ENCODE measurements at regions not wholly inside any gene's neighbourhood (a gene's known extent, or its start where the extent isn't known, plus 50 kb on each side); places are given as distances from the start of the nearest gene placed in this dataset.

- Histone ChIP-seq H3K36me3 (ENCODE audit: control insufficient read depth in 2 of 4, insufficient read depth in 4 of 4, low read length in 3 of 4) (no peaks in the 10 kb centered on the region), H3K9me3 (ENCODE audit: insufficient read depth in 2 of 2, low read depth in 1 of 2, low read length in 1 of 2) (no peaks in the 10 kb centered on the region), H2BK15ac (ENCODE audit: low read length) (no peak overlapping the region), H2BK120ac (replicated peaks; ENCODE audit: low read depth, low read length) (no peak overlapping the region), H3K27me3 (replicated peaks in 1 of 4; ENCODE audit: control insufficient read depth in 3 of 4, extremely low read depth in 1 of 4, insufficient read depth in 3 of 4, low read length in 3 of 4) (no peaks in the 10 kb centered on the region), H3K4me1 (replicated peaks in 1 of 4; ENCODE audit: control insufficient read depth in 3 of 4, insufficient read depth in 4 of 4, low read length in 3 of 4) (no peaks in the 10 kb centered on the region), H3K18ac (ENCODE audit: extremely low read depth, low read length) (no peak overlapping the region), H3K56ac (replicated peaks; ENCODE audit: insufficient read length, low read depth, low read length) (no peak overlapping the region), H3K9ac (replicated peaks in 1 of 4; ENCODE audit: extremely low read depth in 1 of 4, low read depth in 3 of 4, low read length in 3 of 4) (no peak overlapping the region), H4K91ac (replicated peaks; ENCODE audit: insufficient read length, low read length) (no peak overlapping the region), H2BK20ac (ENCODE audit: low read length) (no peak overlapping the region), H4K5ac (ENCODE audit: insufficient read length, low read depth, low read length) (no peak overlapping the region), H3K79me1 (ENCODE audit: low read depth, low read length) (no peaks in the 10 kb centered on the region), H3K4ac (replicated peaks; ENCODE audit: insufficient read length, low read depth, low read length) (no peak overlapping the region), H3K14ac (ENCODE audit: insufficient read length) (no peak overlapping the region), H2AK5ac (ENCODE audit: low read depth, low read length) (no peak overlapping the region), H2AFZ (ENCODE audit: low read length) (no peak overlapping the region), H2BK5ac (ENCODE audit: low read depth, low read length) (no peak overlapping the region), H4K20me1 (replicated peaks in 1 of 2; ENCODE audit: control insufficient read depth in 1 of 2, insufficient read depth in 2 of 2, low read length in 2 of 2) (no peaks in the 10 kb centered on the region), H3K27ac (ENCODE audit: low read depth, low read length) (no peak overlapping the region), H3K79me2 (ENCODE audit: control insufficient read depth in 1 of 2, insufficient read depth in 2 of 2, low read length in 2 of 2) (no peaks in the 10 kb centered on the region), H2BK12ac (ENCODE audit: low read depth, low read length) (no peak overlapping the region), H3K23ac (ENCODE audit: insufficient read length) (no peak overlapping the region), H4K8ac (ENCODE audit: extremely low read depth, insufficient read depth, low read length) (no peak overlapping the region), H3K23me2 (ENCODE audit: low read depth, low read length) (no peaks in the 10 kb centered on the region; the same call in 1 of the 2 replicates), H3K4me3 (ENCODE audit: extremely low read depth in 1 of 4, insufficient read depth in 2 of 4, low read depth in 3 of 4, low read length in 4 of 4) (no peak overlapping the region), H3K4me2 (ENCODE audit: insufficient read depth in 1 of 2, low read depth in 2 of 2, low read length in 2 of 2) (no peak overlapping the region)
- DNase-seq (ENCODE audit: low read depth in 1 of 2, low spot score in 2 of 2) (no peak), FAIRE-seq (no peak)
- TF ChIP-seq CEBPB (IDR thresholded peaks at IDR 0.05; ENCODE audit: low read depth, low read length) (no peak), JUND (IDR thresholded peaks at IDR 0.05; ENCODE audit: low read length) (no peak), TAF7 (optimal IDR thresholded peaks at IDR 0.05; ENCODE audit: borderline replicate concordance, low read depth, low read length) (no peak), MAFK (IDR thresholded peaks at IDR 0.05; ENCODE audit: low read depth, low read length) (no peak), NANOG (IDR thresholded peaks at IDR 0.05; ENCODE audit: insufficient read depth, low read depth, low read length, poor library complexity, severe bottlenecking) (no peak), SP2 (IDR thresholded peaks at IDR 0.05; ENCODE audit: low read length) (no peak), GABPA (IDR thresholded peaks at IDR 0.05; ENCODE audit: borderline replicate concordance, insufficient read depth, low read length) (no peak), KDM5A (IDR thresholded peaks at IDR 0.05; ENCODE audit: low read length) (no peak)
- TF ChIP-seq, protein P1, sequence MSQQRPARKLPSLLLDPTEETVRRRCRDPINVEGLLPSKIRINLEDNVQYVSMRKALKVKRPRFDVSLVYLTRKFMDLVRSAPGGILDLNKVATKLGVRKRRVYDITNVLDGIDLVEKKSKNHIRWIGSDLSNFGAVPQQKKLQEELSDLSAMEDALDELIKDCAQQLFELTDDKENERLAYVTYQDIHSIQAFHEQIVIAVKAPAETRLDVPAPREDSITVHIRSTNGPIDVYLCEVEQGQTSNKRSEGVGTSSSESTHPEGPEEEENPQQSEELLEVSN (IDR thresholded peaks at IDR 0.05): no peak
- TF ChIP-seq, protein P2, sequence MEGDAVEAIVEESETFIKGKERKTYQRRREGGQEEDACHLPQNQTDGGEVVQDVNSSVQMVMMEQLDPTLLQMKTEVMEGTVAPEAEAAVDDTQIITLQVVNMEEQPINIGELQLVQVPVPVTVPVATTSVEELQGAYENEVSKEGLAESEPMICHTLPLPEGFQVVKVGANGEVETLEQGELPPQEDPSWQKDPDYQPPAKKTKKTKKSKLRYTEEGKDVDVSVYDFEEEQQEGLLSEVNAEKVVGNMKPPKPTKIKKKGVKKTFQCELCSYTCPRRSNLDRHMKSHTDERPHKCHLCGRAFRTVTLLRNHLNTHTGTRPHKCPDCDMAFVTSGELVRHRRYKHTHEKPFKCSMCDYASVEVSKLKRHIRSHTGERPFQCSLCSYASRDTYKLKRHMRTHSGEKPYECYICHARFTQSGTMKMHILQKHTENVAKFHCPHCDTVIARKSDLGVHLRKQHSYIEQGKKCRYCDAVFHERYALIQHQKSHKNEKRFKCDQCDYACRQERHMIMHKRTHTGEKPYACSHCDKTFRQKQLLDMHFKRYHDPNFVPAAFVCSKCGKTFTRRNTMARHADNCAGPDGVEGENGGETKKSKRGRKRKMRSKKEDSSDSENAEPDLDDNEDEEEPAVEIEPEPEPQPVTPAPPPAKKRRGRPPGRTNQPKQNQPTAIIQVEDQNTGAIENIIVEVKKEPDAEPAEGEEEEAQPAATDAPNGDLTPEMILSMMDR (IDR thresholded peaks at IDR 0.05; ENCODE audit: control extremely low read depth in 1 of 3, insufficient read depth in 1 of 3, low read depth in 1 of 3, low read length in 3 of 3): no peak
- POLR2A ChIA-PET (ENCODE audit: partially characterized antibody): no interaction called here
- CTCF ChIA-PET (ENCODE audit: partially characterized antibody): interaction anchor here (2.5 kb wide), 1 partner anchor 19 kb away, joined by 8 read pairs; no protein-coding TSS in a partner anchor
- WGBS, 2 experiments (ENCODE audit: extremely low coverage in 1 of 2, insufficient coverage in 1 of 2, insufficient read length in 1 of 2, insufficient replicate concordance in 2 of 2, low coverage in 1 of 2, low lambda C conversion rate in 2 of 2, missing lambda C conversion rate in 1 of 2): 83% methylated on average over 1 of the region's 1 CpG; no CpG with 5 or more reads in 1 of the 2 experiments
These were observed 132.1 kb upstream of the CDK6 start for GRCh38 chr7:92968502-92968901.
